ENCODE measurements at regions not wholly inside any gene's neighbourhood (a gene's known extent, or its start where the extent isn't known, plus 50 kb on each side); places are given as distances from the start of the nearest gene placed in this dataset.

DNA sequence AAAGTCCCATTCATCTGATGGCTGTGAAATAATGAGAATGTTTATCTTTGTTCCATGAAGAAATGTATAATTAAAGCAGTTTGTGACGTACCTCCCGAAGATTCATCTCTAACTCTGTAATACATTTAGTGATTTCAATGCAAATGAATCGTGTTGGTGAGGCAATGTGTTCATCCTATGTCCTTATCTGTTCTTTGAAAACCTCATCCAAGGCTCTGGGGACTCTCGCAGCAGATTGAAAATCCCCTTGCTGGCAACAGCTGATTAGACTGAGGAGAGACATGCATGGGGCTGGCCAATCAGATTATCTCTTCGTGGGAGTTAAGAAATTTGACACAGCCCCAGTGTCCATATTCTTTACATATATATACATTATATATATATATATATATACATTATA, 1095.4 kb upstream of the EEF2KMT start:
- DNase-seq (ENCODE audit: low read depth), result no peak
- TF ChIP-seq, protein P1, sequence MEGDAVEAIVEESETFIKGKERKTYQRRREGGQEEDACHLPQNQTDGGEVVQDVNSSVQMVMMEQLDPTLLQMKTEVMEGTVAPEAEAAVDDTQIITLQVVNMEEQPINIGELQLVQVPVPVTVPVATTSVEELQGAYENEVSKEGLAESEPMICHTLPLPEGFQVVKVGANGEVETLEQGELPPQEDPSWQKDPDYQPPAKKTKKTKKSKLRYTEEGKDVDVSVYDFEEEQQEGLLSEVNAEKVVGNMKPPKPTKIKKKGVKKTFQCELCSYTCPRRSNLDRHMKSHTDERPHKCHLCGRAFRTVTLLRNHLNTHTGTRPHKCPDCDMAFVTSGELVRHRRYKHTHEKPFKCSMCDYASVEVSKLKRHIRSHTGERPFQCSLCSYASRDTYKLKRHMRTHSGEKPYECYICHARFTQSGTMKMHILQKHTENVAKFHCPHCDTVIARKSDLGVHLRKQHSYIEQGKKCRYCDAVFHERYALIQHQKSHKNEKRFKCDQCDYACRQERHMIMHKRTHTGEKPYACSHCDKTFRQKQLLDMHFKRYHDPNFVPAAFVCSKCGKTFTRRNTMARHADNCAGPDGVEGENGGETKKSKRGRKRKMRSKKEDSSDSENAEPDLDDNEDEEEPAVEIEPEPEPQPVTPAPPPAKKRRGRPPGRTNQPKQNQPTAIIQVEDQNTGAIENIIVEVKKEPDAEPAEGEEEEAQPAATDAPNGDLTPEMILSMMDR (IDR thresholded peaks at IDR 0.05; ENCODE audit: insufficient read depth, low read depth, low read length), result no peak

GRCh38 chr16:6192532-6192931, 1094.9 kb upstream of the EEF2KMT start:
- TF ChIP-seq, protein P1 (IDR thresholded peaks at IDR 0.05; ENCODE audit: insufficient read depth, low read depth, low read length), result no peak
- H3K4me3 ChIP-seq (ENCODE audit: low read depth, low read length), result no peak overlapping the region
- no peak for DNase-seq (ENCODE audit: low read depth)

More for the DNA sequence above, 1095.4 kb upstream of the EEF2KMT start:
- no peak overlapping the region for H3K4me3 ChIP-seq (ENCODE audit: low read depth, low read length)

DNA sequence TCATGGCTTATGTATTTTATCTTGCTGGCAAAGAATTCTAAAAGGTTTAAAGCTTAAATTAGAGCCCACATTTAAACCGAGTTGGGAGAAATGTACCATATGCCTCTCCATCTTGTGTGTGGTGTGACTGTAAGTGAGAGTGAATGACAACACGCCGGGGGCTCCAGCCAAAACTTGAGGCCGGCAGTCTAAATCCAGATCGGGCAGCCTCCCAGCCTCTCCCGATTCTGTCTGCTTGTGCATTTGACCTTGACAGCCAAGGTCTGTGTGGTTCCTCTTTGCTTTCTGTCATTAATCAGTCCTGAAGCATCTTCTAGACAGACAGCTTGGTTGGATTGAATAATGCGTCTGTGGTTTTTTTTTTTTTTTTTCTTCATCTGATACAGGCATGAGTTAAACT, 1093.2 kb upstream of the EEF2KMT start:
- DNase-seq (ENCODE audit: low read depth), result no peak
- TF ChIP-seq, protein P1 (IDR thresholded peaks at IDR 0.05; ENCODE audit: insufficient read depth, low read depth, low read length), result no peak
- no peak overlapping the region for H3K4me3 ChIP-seq (ENCODE audit: low read depth, low read length)

GRCh38 chr16:6189216-6189615, 1091.6 kb upstream of the EEF2KMT start:
- DNase-seq (ENCODE audit: low read depth), result no peak
- H3K4me3 ChIP-seq (ENCODE audit: low read depth, low read length), result no peak overlapping the region
- TF ChIP-seq, protein P1 (IDR thresholded peaks at IDR 0.05; ENCODE audit: insufficient read depth, low read depth, low read length), result no peak

- no peak overlapping the region for H3K4me3 ChIP-seq (ENCODE audit: low read depth, low read length)
- TF ChIP-seq, protein P1 (IDR thresholded peaks at IDR 0.05; ENCODE audit: insufficient read depth, low read depth, low read length), result no peak
- DNase-seq (ENCODE audit: low read depth), result no peak
These were observed 1080.1 kb upstream of the EEF2KMT start for GRCh38 chr16:6177616-6178180.

DNA sequence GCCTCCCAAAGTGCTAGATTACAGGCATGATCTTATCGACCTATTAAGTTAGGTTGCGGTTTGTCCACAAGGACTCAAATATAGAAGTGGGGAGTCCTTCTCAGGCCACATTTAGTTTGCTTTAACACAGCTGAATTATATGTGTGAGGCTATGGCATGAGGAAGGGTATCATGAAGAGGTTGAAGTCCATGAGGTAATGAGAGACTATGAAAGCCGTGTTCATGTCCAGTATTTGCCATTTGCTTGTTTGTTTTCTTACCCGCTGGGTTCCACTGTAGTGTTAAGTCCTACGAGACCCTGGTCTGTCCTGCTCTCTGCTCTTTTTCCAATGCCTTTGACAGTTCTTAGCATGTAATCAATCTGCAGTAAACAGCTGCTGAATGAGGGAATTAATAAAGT, 1072.4 kb upstream of the EEF2KMT start:
- TF ChIP-seq, protein P1 (IDR thresholded peaks at IDR 0.05; ENCODE audit: insufficient read depth, low read depth, low read length), result no peak
- DNase-seq (ENCODE audit: low read depth), result no peak
- H3K4me3 ChIP-seq (ENCODE audit: low read depth, low read length), result no peak overlapping the region

Data from fibroblast of villous mesenchyme (primary cell).